SKM-1 treated with dmso at 0.1 percent for 144 hours (cell line): ENCODE measurements at regions not wholly inside any gene's neighbourhood (a gene's known extent, or its start where the extent isn't known, plus 50 kb on each side); places are given as distances from the start of the nearest gene placed in this dataset.
"Not testable (repeated sequence)": the region's sequence is repeated elsewhere in the genome, so short reads cannot be mapped to it uniquely, and the experiment has no call there.

Experiments used
- DNase-seq: peaks from one replicate; lab custom pipeline; 2025; ENCODE audit not compliant: unreplicated experiment; lab: John Stamatoyannopoulos, UW

DNA sequence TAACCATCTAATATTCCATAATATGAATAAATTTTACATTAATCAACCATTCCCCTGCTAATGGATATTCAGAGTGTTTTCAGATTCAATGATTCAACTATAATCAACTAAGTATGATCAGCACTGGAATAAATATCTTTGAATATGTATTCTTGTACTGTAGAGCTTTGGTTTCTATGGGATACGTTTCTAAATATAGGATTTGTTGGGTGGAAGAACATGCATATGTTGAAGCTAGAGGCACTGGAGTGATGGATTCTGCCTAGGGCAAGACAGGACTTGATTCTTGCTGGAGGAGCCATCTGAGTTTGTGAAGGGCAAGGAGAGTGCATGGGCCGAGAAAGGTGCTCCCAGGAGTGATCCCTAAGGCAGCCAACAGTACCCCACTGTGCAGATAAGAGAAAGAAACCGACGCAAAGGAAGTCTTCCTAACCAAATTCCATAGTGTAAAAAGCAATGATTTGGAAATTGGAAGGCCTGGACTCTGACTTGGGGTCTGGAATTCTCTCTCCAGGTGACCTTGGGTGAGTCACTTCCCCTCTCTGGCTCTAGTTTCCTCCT lies 418.7 kb downstream of the PREX1 start:
- no peak for DNase-seq

DNA sequence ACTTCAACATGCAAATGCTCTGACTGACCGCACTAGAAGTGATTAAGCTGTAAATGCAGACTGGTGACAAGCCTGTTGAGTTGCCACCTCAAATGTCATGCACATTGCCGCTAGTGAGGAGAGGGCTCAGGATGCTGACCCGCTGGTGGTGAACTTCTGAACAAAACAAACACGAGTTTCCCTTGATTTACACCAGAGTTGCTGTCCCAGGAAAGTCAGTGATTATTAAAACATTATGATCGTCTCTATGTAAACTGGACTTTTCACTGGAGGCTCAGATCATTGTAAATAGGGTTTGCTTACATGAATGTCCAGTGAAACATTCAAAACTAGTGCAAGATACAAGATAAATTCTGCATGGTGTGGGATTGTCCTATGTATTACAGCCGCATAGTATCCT lies 420.1 kb downstream of the PREX1 start:
- no peak for DNase-seq

GRCh38 chr20:48406912-48407340 lies 420.9 kb downstream of the PREX1 start:
- no peak for DNase-seq

DNA sequence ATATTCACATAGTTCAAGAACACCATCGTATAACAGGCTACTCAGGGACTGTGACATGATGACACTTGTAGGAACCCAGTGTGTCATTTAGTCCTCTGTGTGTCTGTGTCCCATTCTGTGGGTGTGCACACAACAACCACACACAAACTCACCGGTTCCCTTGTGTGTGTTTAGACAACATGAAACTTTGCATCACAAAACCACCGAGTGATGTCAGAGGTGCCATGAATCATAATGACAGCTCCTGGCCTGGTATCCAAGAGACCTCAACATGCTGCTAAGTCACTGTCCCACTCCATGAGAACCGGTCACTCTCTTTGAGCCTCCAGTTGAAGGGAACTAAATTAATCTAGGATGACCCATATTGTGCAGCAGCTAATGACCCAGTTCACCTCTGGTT lies 421.3 kb downstream of the PREX1 start:
- no peak for DNase-seq

DNA sequence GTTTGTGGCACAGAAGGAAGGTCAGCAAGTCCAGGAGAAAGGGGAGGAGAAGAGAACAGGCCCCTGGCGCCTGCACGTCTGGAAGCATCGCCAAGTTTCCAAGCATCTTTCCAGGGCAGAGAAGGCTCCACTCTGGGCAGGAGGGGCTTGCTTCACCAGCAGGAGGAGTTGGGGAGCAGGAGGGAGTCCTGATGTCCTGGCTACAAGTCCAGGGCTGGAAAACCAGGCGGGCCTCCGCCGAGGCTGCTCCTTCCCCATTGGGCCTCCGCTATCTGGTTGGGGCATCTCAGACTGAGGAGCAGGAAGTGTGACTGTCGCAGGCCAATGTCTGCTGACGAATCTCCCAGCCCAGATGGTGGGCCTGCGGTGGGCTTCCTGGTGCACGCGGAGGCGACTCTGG lies 421.9 kb downstream of the PREX1 start:
- no peak for DNase-seq

DNA sequence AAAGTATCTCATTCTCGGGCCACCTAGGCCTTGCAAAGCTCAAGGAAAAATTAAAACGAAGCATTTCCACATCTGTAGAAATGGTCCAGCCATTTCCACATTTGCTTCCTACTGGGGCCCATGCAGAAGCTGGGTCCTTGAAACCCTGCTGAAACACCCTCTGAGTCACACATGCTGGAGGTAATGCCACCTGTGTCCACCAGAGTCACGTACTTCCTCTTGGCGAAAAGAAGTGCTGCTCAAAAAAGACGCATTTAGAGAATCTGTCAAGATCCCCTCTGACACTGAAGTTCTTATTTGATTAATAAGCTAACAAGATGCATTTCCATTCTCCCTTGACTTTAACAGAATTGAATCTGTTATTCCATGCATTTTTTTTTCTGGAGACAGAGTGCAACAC lies 423.2 kb downstream of the PREX1 start:
- no peak for DNase-seq

DNA sequence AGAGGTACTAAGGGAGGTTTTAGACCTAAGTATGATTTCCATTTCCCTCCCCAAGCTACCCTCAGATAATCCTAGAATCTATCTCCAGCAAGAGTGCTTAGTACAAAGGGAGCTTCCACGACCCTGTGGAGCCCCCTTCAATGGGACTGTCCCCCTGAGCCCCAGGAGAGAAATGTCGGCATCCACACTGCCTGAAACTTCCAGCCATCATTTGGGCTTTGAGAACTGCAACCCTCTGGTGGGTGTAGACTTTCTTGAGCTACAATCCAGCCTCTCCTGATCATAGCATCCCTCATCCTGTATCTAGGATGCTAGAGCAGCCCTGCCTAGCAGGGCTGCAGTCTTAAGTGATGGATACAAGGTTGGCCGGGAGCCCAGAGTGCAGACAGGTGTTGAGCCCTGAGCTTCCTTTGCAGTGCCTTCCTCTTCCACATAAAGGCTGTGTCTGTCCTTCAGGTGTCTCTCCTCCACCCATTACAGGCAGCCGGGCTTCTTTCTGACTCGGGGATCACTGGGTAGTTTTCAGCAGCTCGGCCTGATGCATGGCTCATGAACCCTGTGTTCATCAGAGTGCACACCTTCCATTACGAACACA lies 424.5 kb downstream of the PREX1 start:
- DNase-seq: no peak

DNA sequence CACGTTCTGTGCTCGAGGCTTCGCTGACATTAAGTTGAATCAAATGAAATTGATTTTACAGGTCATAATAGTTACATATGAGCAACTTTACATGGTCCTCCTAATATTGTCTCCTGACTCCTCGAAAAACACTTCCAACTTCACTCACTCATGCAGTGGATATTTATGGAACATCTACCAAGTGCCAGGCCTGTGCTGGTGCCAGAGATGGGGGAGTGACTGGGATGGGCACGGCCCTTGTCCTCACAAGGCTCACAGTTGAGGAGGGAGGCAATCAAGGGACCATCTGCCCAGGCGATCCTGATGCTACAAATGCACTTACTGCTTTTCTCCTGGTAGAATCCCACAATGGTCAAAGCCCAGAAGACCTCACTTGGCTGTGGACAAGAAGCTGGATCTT lies 426.4 kb downstream of the PREX1 start:
- no peak for DNase-seq

- no peak for DNase-seq
These were observed 427.8 kb downstream of the PREX1 start for GRCh38 chr20:48400009-48400408.

DNA sequence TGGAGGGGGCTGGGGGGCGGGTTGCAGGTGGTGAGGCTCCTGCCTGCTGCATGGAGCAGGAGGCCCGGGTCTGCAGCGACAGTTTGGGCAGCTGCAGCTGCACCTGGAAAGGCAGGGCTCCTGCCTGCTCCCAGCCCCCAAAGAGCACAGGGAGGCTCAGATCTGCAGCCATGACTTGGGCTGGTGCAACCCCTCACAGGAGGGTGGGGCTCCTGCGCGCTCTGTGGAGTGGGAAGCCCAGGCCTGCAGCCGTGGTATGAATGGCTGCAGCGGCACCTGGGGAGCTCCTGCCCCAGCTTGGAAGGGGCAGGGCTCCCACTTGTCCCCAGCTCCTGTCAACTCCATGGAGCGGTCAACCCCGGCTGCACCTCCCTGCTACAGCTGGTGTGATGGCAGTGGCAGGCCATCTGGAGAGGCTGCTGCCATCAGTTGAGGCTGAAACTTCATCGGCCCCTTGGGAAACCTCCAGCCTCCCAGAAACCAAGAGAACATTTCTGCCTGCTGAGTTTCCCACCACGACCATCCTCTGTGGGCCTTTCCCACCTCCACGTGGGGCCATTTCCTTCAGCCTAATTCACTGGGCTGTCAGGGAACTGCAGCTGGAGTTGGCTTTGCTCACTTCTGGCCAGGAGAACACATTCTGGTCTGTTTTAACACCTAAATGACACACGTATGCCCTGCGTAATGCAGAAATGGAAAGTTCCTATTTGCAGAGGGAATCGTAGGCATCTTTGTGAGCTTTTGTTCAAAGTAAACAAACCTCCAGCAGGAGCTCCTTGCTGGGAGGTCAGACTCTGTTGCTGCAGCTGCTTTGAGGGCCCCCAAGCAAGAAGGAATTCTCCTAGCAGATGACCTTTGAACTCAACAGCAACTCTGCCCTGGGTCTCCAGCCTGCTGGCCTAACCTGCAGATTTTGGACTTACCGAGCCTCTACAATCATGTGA lies 429.0 kb downstream of the PREX1 start:
- no peak for DNase-seq

DNA sequence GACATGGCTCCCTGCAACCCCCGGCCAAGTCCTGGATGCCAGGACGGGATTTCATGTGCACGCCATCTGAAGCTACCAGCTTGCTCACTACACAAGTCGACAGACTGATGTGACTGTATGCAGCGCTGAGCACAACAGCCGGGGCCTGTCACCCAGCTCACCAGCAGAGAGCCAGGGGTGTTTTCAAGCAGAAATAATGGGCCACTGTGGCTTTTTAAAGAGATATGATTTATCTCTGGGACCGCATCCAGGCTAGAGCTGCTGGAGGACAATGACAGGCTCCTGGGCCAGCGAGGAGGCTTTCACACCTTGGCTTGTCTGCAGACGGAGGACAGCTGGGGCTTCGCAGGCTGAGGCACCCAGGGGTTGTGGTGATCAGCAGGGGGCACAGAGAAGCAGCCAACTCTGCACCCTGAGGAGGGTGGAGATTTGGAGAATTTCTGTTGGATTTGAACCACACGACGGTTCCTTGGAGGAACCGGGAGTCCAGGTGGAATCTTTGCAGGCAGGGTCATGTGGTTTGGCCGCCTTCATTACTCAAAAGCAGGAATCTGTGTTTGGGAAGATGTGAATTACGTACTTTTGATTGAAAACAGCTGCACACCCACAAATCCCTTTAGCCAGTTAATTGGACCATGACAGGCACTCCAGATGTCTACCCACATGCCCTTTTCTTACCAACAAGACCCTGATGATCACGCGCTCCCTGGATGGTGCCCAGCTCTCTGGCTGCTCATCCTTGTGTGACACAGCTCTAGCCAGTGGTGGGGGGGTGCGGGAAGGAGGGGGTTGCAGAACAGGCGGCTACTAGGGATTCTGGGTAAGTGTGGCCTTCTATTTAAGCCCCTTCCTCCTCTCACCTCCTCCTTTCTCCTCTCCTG lies 430.6 kb downstream of the PREX1 start:
- not testable (repeated sequence) for DNase-seq

DNA sequence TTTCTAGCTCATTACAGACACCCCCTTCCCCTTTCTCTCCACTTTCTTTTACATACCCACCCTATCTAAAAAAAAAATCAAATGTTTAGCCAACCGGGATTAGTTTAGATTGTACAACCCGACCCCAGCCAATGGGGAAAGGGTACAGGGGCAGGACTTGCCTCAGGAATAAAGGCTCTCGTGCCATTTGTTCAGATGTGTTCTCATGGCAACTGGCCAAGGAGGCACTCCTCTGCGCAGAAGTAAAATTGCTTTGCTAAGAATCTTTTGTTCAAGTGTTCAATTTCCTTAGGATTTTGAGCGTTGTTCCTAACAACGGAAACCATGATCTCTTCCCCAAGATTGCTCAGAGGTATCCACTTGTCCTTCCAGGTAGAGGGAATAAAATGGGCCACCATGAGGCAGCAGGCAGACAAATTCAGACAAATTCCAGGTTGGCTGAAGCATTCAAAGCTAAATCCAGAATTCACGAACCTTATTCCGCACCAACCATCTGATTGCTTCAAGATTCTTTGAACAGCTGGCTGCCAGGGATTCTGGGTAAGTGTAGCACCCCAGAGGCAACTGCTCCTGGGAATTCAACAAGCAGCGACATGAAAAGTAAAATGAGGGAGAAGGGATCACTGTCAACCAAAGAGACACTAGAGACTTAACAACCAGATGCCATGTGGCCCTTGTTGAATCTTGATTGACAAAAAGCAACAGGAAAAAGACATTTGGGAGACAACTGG lies 431.8 kb downstream of the PREX1 start:
- no peak for DNase-seq

- no peak for DNase-seq
These were observed 433.3 kb downstream of the PREX1 start for GRCh38 chr20:48394415-48395081.

- no peak for DNase-seq
These were observed 434.0 kb downstream of the PREX1 start for GRCh38 chr20:48393737-48394314.

DNA sequence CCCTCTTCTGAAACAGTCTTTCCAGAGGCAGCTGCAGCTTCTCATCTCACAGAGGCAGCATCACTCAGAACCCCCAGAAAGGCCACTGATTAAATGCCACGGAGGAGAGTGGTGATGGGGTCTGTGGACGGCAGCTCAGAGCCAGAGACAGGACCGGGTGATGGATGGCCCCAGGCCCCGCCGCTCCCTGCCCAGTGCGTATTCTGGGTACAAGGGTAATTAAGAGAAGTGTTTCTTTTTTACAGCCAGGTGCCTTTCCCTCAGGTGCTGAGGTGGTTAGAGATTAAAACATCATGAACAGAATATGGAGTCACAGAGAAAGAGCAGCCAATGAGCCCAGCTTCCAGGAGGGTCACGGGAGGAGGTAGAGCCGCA lies 434.5 kb downstream of the PREX1 start:
- DNase-seq: no peak

- DNase-seq: no peak
These were observed 435.1 kb downstream of the PREX1 start for GRCh38 chr20:48392407-48393310.

- no peak for DNase-seq
These were observed 436.8 kb downstream of the PREX1 start for GRCh38 chr20:48390981-48391380.

GRCh38 chr20:48387675-48388074 lies 440.1 kb downstream of the PREX1 start:
- no peak for DNase-seq

- no peak for DNase-seq
These were observed 442.3 kb downstream of the PREX1 start for GRCh38 chr20:48385527-48385926.
